ENCODE measurements at regions not wholly inside any gene's neighbourhood (a gene's known extent, or its start where the extent isn't known, plus 50 kb on each side); places are given as distances from the start of the nearest gene placed in this dataset.

- TF ChIP-seq FOXA1 (IDR thresholded peaks at IDR 0.05) (no peak), EGR1 (IDR thresholded peaks at IDR 0.05; ENCODE audit: low read depth in 2 of 2) (no peak), NR2F2 (IDR thresholded peaks at IDR 0.05) (no peak), RAD21 (IDR thresholded peaks at IDR 0.05) (no peak), HNF4A (conservative IDR thresholded peaks at IDR 0.05) (no peak), TAF1 (conservative IDR thresholded peaks at IDR 0.05) (no peak), SP1 (IDR thresholded peaks at IDR 0.05) (no peak), YY1 (IDR thresholded peaks at IDR 0.05) (no peak), ZBTB33 (IDR thresholded peaks at IDR 0.05) (no peak), GABPA (IDR thresholded peaks at IDR 0.05 in 1 of 2, conservative IDR thresholded peaks at IDR 0.05 in 1 of 2) (no peak), FOXA2 (IDR thresholded peaks at IDR 0.05) (no peak), ATF3 (IDR thresholded peaks at IDR 0.05) (no peak)
- TF ChIP-seq, protein P1, sequence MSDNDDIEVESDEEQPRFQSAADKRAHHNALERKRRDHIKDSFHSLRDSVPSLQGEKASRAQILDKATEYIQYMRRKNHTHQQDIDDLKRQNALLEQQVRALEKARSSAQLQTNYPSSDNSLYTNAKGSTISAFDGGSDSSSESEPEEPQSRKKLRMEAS (IDR thresholded peaks at IDR 0.05): no peak
- TF ChIP-seq, protein P2, sequence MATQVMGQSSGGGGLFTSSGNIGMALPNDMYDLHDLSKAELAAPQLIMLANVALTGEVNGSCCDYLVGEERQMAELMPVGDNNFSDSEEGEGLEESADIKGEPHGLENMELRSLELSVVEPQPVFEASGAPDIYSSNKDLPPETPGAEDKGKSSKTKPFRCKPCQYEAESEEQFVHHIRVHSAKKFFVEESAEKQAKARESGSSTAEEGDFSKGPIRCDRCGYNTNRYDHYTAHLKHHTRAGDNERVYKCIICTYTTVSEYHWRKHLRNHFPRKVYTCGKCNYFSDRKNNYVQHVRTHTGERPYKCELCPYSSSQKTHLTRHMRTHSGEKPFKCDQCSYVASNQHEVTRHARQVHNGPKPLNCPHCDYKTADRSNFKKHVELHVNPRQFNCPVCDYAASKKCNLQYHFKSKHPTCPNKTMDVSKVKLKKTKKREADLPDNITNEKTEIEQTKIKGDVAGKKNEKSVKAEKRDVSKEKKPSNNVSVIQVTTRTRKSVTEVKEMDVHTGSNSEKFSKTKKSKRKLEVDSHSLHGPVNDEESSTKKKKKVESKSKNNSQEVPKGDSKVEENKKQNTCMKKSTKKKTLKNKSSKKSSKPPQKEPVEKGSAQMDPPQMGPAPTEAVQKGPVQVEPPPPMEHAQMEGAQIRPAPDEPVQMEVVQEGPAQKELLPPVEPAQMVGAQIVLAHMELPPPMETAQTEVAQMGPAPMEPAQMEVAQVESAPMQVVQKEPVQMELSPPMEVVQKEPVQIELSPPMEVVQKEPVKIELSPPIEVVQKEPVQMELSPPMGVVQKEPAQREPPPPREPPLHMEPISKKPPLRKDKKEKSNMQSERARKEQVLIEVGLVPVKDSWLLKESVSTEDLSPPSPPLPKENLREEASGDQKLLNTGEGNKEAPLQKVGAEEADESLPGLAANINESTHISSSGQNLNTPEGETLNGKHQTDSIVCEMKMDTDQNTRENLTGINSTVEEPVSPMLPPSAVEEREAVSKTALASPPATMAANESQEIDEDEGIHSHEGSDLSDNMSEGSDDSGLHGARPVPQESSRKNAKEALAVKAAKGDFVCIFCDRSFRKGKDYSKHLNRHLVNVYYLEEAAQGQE (IDR thresholded peaks at IDR 0.05): no peak
- 86% methylated on average over 5 of the region's 5 CpGs for WGBS
- no peaks in the 10 kb centered on the region for H3K27me3 ChIP-seq (ENCODE audit: control insufficient read depth in 4 of 4, insufficient read depth in 4 of 4, low read length in 3 of 4)
- no peaks in the 10 kb centered on the region for H3K36me3 ChIP-seq (ENCODE audit: control insufficient read depth in 4 of 4, insufficient read depth in 3 of 4, low read depth in 1 of 4, low read length in 3 of 4)
- no peak for DNase-seq (ENCODE audit: low spot score)
- no peaks in the 10 kb centered on the region for H3K4me1 ChIP-seq (ENCODE audit: control insufficient read depth in 4 of 4, insufficient read depth in 4 of 4, low read length in 3 of 4)
- H3K4me3 ChIP-seq (ENCODE audit: low read depth in 1 of 3, low read length in 3 of 3): no peak overlapping the region
- H3K9ac ChIP-seq (ENCODE audit: low read depth in 1 of 2, low read length in 2 of 2): no peak overlapping the region
- no peak overlapping the region for H3K27ac ChIP-seq (ENCODE audit: low read depth in 1 of 2, low read length in 2 of 2)
- H3K9me3 ChIP-seq (ENCODE audit: control insufficient read depth in 4 of 4, low read length in 3 of 4): peaks cover 2 to 7% (median 3%) of the 10 kb centered on the region in 4 donors
Measured at GRCh38 chr3:23656821-23657220, 148.9 kb upstream of the UBE2E1 start.

DNA sequence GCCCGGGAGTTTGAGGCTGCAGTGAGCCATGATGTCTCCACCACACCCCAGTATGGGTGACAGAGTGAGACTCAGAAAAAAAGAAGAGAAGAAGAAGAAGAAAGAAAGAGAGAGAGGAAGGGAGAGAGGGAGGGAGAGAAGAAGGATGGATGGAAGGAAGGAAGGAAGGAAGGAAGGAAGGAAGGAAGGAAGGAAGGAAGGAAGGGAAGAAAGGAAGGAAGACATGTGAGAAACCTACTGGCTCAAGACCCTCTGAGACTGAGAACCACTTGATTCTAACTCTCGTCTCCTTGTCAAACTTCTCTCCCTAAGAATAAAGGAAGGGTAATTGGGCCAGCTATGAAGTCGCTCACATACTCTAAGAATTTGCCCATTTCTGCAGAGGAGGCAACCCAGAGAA, 148.1 kb upstream of the UBE2E1 start:
- H3K27ac ChIP-seq (ENCODE audit: low read depth in 1 of 2, low read length in 2 of 2): no peak overlapping the region
- no peaks in the 10 kb centered on the region for H3K36me3 ChIP-seq (ENCODE audit: control insufficient read depth in 4 of 4, insufficient read depth in 3 of 4, low read depth in 1 of 4, low read length in 3 of 4)
- H3K4me1 ChIP-seq (ENCODE audit: control insufficient read depth in 4 of 4, insufficient read depth in 4 of 4, low read length in 3 of 4): no peaks in the 10 kb centered on the region
- 94% methylated on average over 3 of the region's 3 CpGs for WGBS
- no peak overlapping the region for H3K9ac ChIP-seq (ENCODE audit: low read depth in 1 of 2, low read length in 2 of 2)
- H3K4me3 ChIP-seq (ENCODE audit: low read depth in 1 of 3, low read length in 3 of 3): no peak overlapping the region
- H3K27me3 ChIP-seq (ENCODE audit: control insufficient read depth in 4 of 4, insufficient read depth in 4 of 4, low read length in 3 of 4): no peaks in the 10 kb centered on the region
- no peak for DNase-seq (ENCODE audit: low spot score)
- peaks cover 2 to 7% (median 3%) of the 10 kb centered on the region in 4 donors for H3K9me3 ChIP-seq (ENCODE audit: control insufficient read depth in 4 of 4, low read length in 3 of 4)
- TF ChIP-seq ZBTB33 (IDR thresholded peaks at IDR 0.05) (no peak), RAD21 (IDR thresholded peaks at IDR 0.05) (no peak), EGR1 (IDR thresholded peaks at IDR 0.05; ENCODE audit: low read depth in 2 of 2) (no peak), GABPA (IDR thresholded peaks at IDR 0.05 in 1 of 2, conservative IDR thresholded peaks at IDR 0.05 in 1 of 2) (no peak), YY1 (IDR thresholded peaks at IDR 0.05) (no peak), ATF3 (IDR thresholded peaks at IDR 0.05) (no peak), CTCF (IDR thresholded peaks at IDR 0.05; ENCODE audit: low read depth, low read length, missing input control) (no peak), RXRA (IDR thresholded peaks at IDR 0.05) (no peak), FOXA2 (IDR thresholded peaks at IDR 0.05) (no peak), FOXA1 (IDR thresholded peaks at IDR 0.05) (no peak), NR2F2 (IDR thresholded peaks at IDR 0.05) (no peak), JUND (IDR thresholded peaks at IDR 0.05) (no peak), HNF4A (conservative IDR thresholded peaks at IDR 0.05) (no peak)
- TF ChIP-seq, protein P1 (IDR thresholded peaks at IDR 0.05): no peak

All from liver (tissue), 8 donors.